Memory B cell (primary cell): ENCODE measurements at regions not wholly inside any gene's neighbourhood (a gene's known extent, or its start where the extent isn't known, plus 50 kb on each side); places are given as distances from the start of the nearest gene placed in this dataset.

Source experiments
- ATAC-seq: fragments of 150-1000 bp; cut with Tn5 transposase; 2 replicates; pipeline ENCODE4 v1.10.0; 2021; ENCODE audit warnings: low read depth, mild to moderate bottlenecking, moderate library complexity
- DNase-seq, 2 donors: peaks; one replicate each; pipeline ENCODE4 v3.0.0; 2022; ENCODE audit warnings: low spot score in 2 of 2
- H3K27ac Mint-ChIP-seq: one replicate; pipeline ENCODE4 v1.8.0; 2022; ENCODE audit warnings: mild to moderate bottlenecking, moderate library complexity, mixed read lengths
- H3K27me3 Mint-ChIP-seq: one replicate; pipeline ENCODE4 v1.8.0; 2022; ENCODE audit warnings: mixed read lengths
- H3K36me3 Mint-ChIP-seq: one replicate; pipeline ENCODE4 v1.8.0; 2022; ENCODE audit warnings: mild to moderate bottlenecking, mixed read lengths
- H3K4me1 Mint-ChIP-seq: one replicate; pipeline ENCODE4 v1.8.0; 2022; ENCODE audit warnings: mixed read lengths
- H3K4me3 Mint-ChIP-seq: one replicate; pipeline ENCODE4 v1.8.0; 2022; ENCODE audit warnings: mild to moderate bottlenecking, moderate library complexity, mixed read lengths
- H3K9me3 Mint-ChIP-seq: one replicate; pipeline ENCODE4 v1.8.0; 2022; ENCODE audit warnings: mixed read lengths

DNA sequence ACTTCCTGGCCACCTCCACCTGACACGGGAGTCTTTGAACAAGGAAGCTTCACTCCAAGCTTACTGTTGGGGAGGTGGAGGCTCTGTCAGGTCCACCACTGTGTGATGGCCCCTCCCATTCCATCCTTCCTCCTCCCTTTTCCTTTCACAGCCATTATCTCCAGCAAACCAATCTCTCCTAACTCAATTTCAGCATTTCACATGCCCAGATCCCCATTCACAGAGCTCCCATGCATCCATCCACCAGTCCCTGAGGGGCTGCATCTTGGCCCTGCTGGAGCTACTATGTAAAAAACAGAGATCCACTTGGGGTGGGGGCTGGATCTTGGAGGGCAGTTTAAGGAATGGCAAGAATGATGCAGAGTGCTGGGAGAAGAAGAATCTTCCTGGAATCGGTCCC lies 129.0 kb upstream of the COPS8 start:
- no peak overlapping the region for H3K4me3 Mint-ChIP-seq
- ATAC-seq: no peak
- no peaks in the 10 kb centered on the region for H3K4me1 Mint-ChIP-seq
- no peak for DNase-seq
- no peak overlapping the region for H3K27ac Mint-ChIP-seq
- peaks cover 3% of the 10 kb centered on the region for H3K9me3 Mint-ChIP-seq
- no peaks in the 10 kb centered on the region for H3K36me3 Mint-ChIP-seq
- peaks cover 5% of the 10 kb centered on the region for H3K27me3 Mint-ChIP-seq

- DNase-seq (no peak), ATAC-seq (no peak)
- Mint-ChIP-seq H3K4me3 (no peak overlapping the region), H3K4me1 (no peaks in the 10 kb centered on the region), H3K27ac (no peak overlapping the region), H3K36me3 (no peaks in the 10 kb centered on the region), H3K27me3 (peaks cover 5% of the 10 kb centered on the region), H3K9me3 (no peaks in the 10 kb centered on the region)
These were observed 126.7 kb upstream of the COPS8 start for GRCh38 chr2:236959036-236959435.

DNA sequence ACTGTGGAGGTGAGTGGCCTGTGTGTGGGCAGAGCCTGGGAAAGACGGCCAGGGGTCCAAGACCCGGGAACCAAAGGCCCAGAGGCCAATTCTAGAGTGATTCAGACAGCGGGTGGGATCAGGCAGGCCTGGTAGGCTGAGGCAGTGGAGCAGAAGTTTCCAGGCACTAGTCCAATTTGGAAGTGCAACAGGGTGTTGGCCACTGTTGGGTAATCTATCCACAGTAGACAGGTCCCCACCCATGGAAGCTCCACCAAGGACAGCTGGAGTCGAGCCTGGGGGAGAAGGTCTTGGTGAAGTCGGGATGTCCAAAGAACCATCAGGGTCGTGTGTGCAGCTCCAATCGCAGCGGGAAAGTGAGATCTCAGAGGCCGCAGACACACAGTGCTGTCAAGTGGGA lies 125.8 kb upstream of the COPS8 start:
- Mint-ChIP-seq H3K4me1 (no peaks in the 10 kb centered on the region), H3K27me3 (peaks cover 5% of the 10 kb centered on the region), H3K27ac (no peak overlapping the region), H3K36me3 (no peaks in the 10 kb centered on the region), H3K4me3 (no peak overlapping the region), H3K9me3 (no peaks in the 10 kb centered on the region)
- ATAC-seq (no peak), DNase-seq (no peak)

- no peaks in the 10 kb centered on the region for H3K9me3 Mint-ChIP-seq
- DNase-seq (no peak), ATAC-seq (no peak)
- H3K27me3 Mint-ChIP-seq: no peaks in the 10 kb centered on the region
- no peaks in the 10 kb centered on the region for H3K4me1 Mint-ChIP-seq
- H3K27ac Mint-ChIP-seq: no peak overlapping the region
- no peak overlapping the region for H3K4me3 Mint-ChIP-seq
- no peaks in the 10 kb centered on the region for H3K36me3 Mint-ChIP-seq
These were observed 125.2 kb upstream of the COPS8 start for GRCh38 chr2:236960531-236960930.

- DNase-seq: no peak
- no peaks in the 10 kb centered on the region for H3K4me1 Mint-ChIP-seq
- H3K4me3 Mint-ChIP-seq: no peak overlapping the region
- H3K27ac Mint-ChIP-seq: no peak overlapping the region
- ATAC-seq: no peak
- no peaks in the 10 kb centered on the region for H3K36me3 Mint-ChIP-seq
- H3K27me3 Mint-ChIP-seq: no peaks in the 10 kb centered on the region
- H3K9me3 Mint-ChIP-seq: no peaks in the 10 kb centered on the region
These were observed 122.9 kb upstream of the COPS8 start for GRCh38 chr2:236962816-236963215.

DNA sequence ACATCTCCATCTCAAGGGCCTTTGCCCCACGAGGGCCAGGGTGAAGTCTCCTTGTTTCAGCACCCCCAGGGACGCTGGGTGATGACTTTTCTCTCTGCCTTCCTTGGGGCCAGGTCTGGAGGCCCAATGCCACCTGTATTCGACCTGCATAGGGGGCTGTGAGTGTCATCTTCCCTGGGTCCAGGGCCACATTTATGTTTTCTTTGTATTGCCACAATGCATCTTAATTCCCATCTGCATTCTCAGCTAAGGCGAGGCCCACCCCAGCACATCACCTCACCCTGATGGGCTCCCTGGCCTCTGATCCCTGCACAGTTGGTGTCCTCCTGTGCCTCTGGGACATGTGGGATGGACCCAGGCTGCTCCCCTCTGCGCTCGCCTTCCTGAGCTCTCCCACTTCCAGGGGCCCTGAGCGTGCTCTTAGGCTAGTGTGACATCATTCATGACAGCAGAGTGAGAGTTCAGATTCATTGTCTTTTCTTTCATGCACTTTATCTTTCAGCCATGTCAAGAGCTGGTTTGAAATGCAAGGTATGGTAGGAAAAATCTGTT lies 122.0 kb upstream of the COPS8 start:
- DNase-seq (no peak), ATAC-seq (no peak)
- H3K36me3 Mint-ChIP-seq: no peaks in the 10 kb centered on the region
- H3K27ac Mint-ChIP-seq: no peak overlapping the region
- H3K4me3 Mint-ChIP-seq: no peak overlapping the region
- no peaks in the 10 kb centered on the region for H3K4me1 Mint-ChIP-seq
- no peaks in the 10 kb centered on the region for H3K9me3 Mint-ChIP-seq
- no peaks in the 10 kb centered on the region for H3K27me3 Mint-ChIP-seq

DNA sequence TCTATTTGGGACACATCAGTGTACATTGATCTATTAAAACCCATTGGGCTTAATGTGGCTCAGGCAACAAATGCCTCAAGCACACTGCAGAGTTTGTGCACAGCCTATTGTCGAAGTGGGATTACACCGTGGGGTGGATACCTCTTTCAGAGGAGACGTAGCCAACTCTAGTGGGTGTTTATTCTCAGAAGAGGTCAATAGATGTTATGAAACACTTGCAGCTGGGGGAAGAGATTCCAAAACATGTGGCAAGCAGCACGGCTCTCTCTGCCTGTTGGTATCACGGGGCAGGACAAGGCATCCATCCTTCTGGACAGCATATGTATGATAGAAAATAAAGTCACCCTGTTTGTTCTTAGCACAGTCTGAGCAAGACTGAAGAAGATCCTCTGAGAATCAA lies 121.4 kb upstream of the COPS8 start:
- H3K9me3 Mint-ChIP-seq: no peaks in the 10 kb centered on the region
- no peak overlapping the region for H3K4me3 Mint-ChIP-seq
- no peaks in the 10 kb centered on the region for H3K36me3 Mint-ChIP-seq
- DNase-seq (no peak), ATAC-seq (no peak)
- no peaks in the 10 kb centered on the region for H3K27me3 Mint-ChIP-seq
- no peak overlapping the region for H3K27ac Mint-ChIP-seq
- no peaks in the 10 kb centered on the region for H3K4me1 Mint-ChIP-seq

DNA sequence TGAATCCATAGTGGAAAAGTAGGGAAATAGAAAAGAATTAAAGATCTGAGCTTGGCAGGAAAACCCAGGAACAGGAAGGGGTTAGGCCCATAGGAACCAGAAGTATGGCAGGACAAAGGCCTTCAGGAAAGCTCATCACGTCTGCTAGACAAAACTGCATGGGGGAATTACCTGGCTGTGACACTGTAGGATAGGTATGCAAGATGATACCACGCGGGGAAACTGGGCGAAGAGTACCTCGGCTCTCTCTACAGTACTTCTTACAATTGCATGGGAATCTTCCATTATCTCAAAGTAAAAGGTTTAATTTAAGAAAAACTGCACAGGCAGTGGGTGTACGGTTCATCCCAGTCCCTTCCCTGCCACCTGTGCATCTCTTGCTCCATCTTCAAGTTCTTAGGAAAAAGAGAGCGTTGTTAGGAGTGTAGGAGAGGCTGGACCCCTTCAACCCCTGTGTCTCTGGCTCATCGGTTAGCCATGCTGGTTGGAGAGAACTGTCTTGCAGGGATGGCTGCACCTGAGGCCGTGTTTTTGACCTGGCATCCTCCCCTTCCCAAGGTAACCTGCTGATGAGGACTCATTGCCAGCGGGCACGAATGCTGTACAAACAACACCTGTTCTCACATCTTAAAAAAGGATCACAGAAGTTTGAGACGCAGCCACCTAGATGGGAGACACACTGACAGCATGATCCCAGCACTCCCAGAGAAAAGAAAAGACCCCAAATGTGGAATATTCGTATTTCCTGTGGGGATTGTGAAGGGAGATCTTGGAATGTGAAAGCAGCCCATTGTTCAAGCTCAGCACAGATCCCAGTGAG lies 120.5 kb upstream of the COPS8 start:
- no peak overlapping the region for H3K4me3 Mint-ChIP-seq
- DNase-seq: no peak

DNA sequence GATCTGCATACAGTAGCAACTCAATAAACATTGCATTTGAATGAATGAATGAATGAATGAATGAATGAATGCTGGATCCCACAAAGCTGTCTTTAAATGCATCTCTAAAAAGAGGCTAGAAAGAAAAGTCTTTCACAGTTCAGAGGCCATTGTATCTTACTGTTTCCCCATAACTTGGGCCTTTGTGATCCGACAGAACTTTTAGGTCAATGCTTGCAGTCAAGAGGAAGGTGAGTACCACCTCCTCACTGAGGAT lies 119.9 kb upstream of the COPS8 start:
- Mint-ChIP-seq H3K36me3 (no peaks in the 10 kb centered on the region), H3K4me1 (peaks cover 3% of the 10 kb centered on the region), H3K4me3 (no peak overlapping the region), H3K9me3 (no peaks in the 10 kb centered on the region), H3K27me3 (peaks cover 3% of the 10 kb centered on the region), H3K27ac (no peak overlapping the region)
- no peak for ATAC-seq
- DNase-seq: no peak

More for the DNA sequence above, 120.5 kb upstream of the COPS8 start:
- peaks cover 2% of the 10 kb centered on the region for H3K27me3 Mint-ChIP-seq
- H3K27ac Mint-ChIP-seq: no peak overlapping the region
- no peaks in the 10 kb centered on the region for H3K36me3 Mint-ChIP-seq
- no peaks in the 10 kb centered on the region for H3K9me3 Mint-ChIP-seq
- ATAC-seq: no peak
- H3K4me1 Mint-ChIP-seq: peaks cover 3% of the 10 kb centered on the region

DNA sequence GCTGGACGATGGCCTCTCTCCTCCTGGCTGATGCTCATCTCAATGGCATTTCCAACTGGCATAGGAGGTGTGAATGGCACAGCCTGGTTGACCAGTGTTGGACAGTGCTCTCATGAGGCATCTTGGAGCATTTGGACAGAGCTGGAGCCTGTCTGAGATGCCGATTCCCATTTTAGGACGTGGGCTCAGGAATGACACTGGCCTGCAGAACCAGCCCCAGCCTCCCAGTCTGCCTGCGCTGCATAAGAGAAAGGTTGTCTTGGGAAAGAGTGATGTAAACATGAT lies 118.2 kb upstream of the COPS8 start:
- H3K4me1 Mint-ChIP-seq: peaks cover 3% of the 10 kb centered on the region
- H3K4me3 Mint-ChIP-seq: no peak overlapping the region
- H3K27ac Mint-ChIP-seq: no peak overlapping the region
- ATAC-seq (no peak), DNase-seq (no peak)
- no peaks in the 10 kb centered on the region for H3K36me3 Mint-ChIP-seq
- no peaks in the 10 kb centered on the region for H3K9me3 Mint-ChIP-seq
- peaks cover 3% of the 10 kb centered on the region for H3K27me3 Mint-ChIP-seq

DNA sequence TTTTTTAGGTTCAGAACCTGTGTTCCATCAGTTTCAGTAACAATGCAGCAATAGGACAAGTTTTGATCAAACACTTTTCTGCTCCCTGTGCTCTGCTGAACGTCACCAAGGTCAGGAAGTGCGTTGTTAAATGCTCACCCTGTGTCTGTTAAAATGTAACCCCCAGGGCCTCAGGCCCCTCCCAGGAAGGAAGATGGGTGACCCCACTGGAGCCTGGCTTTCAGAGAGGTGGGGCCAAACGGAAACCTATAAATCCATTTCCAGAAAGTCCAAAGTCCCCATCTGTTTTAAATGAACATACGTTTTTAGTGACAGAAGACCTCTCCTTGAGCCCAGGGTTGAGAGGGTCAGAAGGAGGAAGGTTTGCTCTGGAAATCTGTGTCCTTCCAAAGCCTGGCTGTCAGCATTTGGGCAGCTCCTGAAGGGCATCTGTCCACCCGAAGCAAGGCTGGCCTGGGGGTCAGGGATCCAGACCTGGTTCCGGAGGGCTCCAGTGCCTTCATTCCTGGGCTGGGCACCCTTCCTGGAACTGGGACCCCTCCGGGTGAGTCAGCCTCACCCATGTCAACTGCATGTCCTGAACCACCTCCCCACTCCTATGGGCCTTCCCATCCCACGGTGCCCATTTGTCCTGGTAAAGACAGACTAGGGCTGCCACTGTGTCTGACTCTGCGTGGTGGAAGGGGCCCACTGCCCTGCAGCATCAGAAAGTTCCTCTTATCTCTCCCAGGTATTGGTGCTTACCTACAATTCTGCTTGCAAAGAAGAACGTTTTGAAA lies 117.4 kb upstream of the COPS8 start:
- DNase-seq (no peak), ATAC-seq (no peak)
- Mint-ChIP-seq H3K27me3 (peaks cover 7% of the 10 kb centered on the region), H3K36me3 (no peaks in the 10 kb centered on the region), H3K9me3 (no peaks in the 10 kb centered on the region), H3K4me1 (peaks cover 3% of the 10 kb centered on the region), H3K4me3 (no peak overlapping the region), H3K27ac (no peak overlapping the region)

DNA sequence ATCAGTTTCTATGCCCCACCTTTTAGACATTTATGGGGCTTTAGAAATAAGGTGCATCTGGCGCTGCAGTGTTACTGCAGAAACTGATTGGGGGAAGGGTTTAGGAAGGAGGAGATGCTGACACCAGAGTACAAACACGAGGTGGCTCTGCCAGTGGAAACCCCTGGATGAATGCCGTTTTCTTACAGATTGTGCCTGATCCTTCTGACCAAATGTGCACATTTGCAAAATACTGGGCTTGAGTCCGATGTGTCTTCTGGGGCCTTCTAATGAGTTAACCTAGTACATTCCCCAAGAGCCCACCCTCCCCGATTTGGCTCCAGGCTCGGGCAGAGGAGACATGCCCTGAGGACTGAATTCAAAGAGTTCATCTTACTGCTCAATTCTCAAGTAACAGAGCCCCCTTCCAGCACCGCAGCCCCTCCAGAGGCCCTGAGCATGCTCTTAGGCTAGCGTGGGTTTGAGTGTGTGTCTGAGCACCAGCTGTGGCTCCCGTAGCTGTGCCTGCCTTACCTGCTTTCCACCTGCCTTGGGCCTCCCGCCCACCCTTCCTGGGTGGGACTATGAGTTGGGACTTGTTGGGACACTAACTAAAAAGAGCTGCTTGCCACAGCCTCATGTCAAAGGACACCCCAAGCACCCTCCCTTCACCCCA lies 116.7 kb upstream of the COPS8 start:
- Mint-ChIP-seq H3K4me3 (no peak overlapping the region), H3K4me1 (peaks cover 3% of the 10 kb centered on the region), H3K27ac (no peak overlapping the region), H3K36me3 (no peaks in the 10 kb centered on the region), H3K27me3 (peaks cover 7% of the 10 kb centered on the region), H3K9me3 (no peaks in the 10 kb centered on the region)
- DNase-seq: no peak
- ATAC-seq: no peak

- peaks cover 3% of the 10 kb centered on the region for H3K4me1 Mint-ChIP-seq
- no peaks in the 10 kb centered on the region for H3K36me3 Mint-ChIP-seq
- no peak for ATAC-seq
- H3K4me3 Mint-ChIP-seq: no peak overlapping the region
- peaks cover 10% of the 10 kb centered on the region for H3K27me3 Mint-ChIP-seq
- H3K27ac Mint-ChIP-seq: no peak overlapping the region
- no peak for DNase-seq
- H3K9me3 Mint-ChIP-seq: no peaks in the 10 kb centered on the region
These were observed 115.7 kb upstream of the COPS8 start for GRCh38 chr2:236969767-236970655.

DNA sequence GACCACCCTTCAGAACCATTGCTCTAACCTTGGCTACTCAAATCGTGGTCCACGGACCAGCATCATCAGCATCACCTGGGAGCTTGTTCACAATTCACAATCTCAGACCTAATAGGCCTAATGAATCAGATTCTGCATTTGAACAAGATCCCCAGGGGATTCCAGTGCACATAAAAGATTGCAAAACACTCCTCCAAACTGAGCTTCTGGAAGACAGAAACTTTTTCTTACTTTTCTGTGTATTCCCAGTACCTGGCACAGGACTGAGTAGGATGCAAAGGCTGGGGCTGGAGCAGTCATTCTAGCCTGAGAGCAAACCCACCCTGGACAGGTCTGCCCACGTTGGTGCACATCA lies 115.1 kb upstream of the COPS8 start:
- ATAC-seq: no peak
- Mint-ChIP-seq H3K4me1 (peaks cover 3% of the 10 kb centered on the region), H3K4me3 (no peak overlapping the region), H3K9me3 (no peaks in the 10 kb centered on the region), H3K27me3 (peaks cover 11% of the 10 kb centered on the region), H3K36me3 (no peaks in the 10 kb centered on the region), H3K27ac (no peak overlapping the region)
- DNase-seq: no peak
